MM.1S (cell line): ENCODE measurements at regions not wholly inside any gene's neighbourhood (a gene's known extent, or its start where the extent isn't known, plus 50 kb on each side); places are given as distances from the start of the nearest gene placed in this dataset.
"Not testable (repeated sequence)": the region's sequence is repeated elsewhere in the genome, so short reads cannot be mapped to it uniquely, and the experiment has no call there.

Source experiments
- DNase-seq: peaks from one replicate; pipeline ENCODE4 v3.0.0-alpha.2; 2015
- H2AFZ ChIP-seq: fragments of 300-600 bp; sonication (generic); 2 replicates; pipeline ENCODE4 v1.6.0; 2016; ENCODE audit warnings: antibody characterized with exemption, low read length
- H3F3A ChIP-seq: fragments of 300-600 bp; sonication (generic); 2 replicates; pipeline ENCODE4 v1.6.1; 2016; ENCODE audit warnings: mild to moderate bottlenecking, antibody characterized with exemption, low read length, moderate library complexity, mixed read lengths; ENCODE audit not compliant: insufficient read depth
- H3K27ac ChIP-seq: fragments of 300-600 bp; sonication (generic); 2 replicates; pipeline ENCODE4 v1.5.1; 2016; ENCODE audit warnings: mild to moderate bottlenecking, low read length
- H3K27me3 ChIP-seq: fragments of 300-600 bp; sonication (generic); replicated peaks from 2 replicates; pipeline ENCODE4 v1.6.0; 2016; ENCODE audit warnings: low read length; ENCODE audit not compliant: insufficient read depth
- H3K36me3 ChIP-seq: fragments of 300-600 bp; sonication (generic); replicated peaks from 2 replicates; pipeline ENCODE4 v1.6.1; 2016; ENCODE audit warnings: mild to moderate bottlenecking, low read length, mixed read lengths; ENCODE audit not compliant: insufficient read depth
- H3K4me1 ChIP-seq: fragments of 300-600 bp; sonication (generic); 2 replicates; pipeline ENCODE4 v1.6.1; 2016; ENCODE audit warnings: low read length, mixed read lengths
- H3K4me2 ChIP-seq: fragments of 300-600 bp; sonication (generic); 2 replicates; pipeline ENCODE4 v1.6.0; 2016; ENCODE audit warnings: low read depth, low read length
- H3K4me3 ChIP-seq: fragments of 300-600 bp; sonication (generic); 2 replicates; pipeline ENCODE4 v1.5.1; 2016; ENCODE audit warnings: low read length, mixed read lengths
- H3K79me2 ChIP-seq: fragments of 300-600 bp; sonication (generic); 2 replicates; pipeline ENCODE4 v1.6.1; 2016; ENCODE audit warnings: mixed run types, low read length, mixed read lengths
- H3K9ac ChIP-seq: fragments of 300-600 bp; sonication (generic); 2 replicates; pipeline ENCODE4 v1.6.1; 2016; ENCODE audit warnings: low read length, mixed read lengths
- H3K9me2 ChIP-seq: fragments of 300-600 bp; sonication (generic); replicated peaks from 2 replicates; pipeline ENCODE4 v1.6.1; 2016; ENCODE audit warnings: mild to moderate bottlenecking, low read length, mixed read lengths; ENCODE audit not compliant: insufficient read depth
- H3K9me3 ChIP-seq: fragments of 300-600 bp; sonication (generic); replicated peaks from 2 replicates; pipeline ENCODE4 v1.6.1; 2016; ENCODE audit warnings: mild to moderate bottlenecking, low read length, mixed read lengths; ENCODE audit not compliant: insufficient read depth
- H4K20me1 ChIP-seq: fragments of 300-600 bp; sonication (generic); 2 replicates; pipeline ENCODE4 v1.6.1; 2016; ENCODE audit warnings: mild to moderate bottlenecking, low read length, moderate library complexity, mixed read lengths; ENCODE audit not compliant: insufficient read depth
- EZH2 ChIP-seq: fragments of 300-600 bp; sonication (generic); optimal IDR thresholded peaks from 2 replicates; pipeline ENCODE3; 2017; ENCODE audit warnings: low read depth, mild to moderate bottlenecking, antibody characterized with exemption, low read length, mixed read lengths
- EZH2phosphoT487 ChIP-seq: fragments of 300-600 bp; sonication (generic); IDR thresholded peaks from 2 replicates; pipeline ENCODE4 v1.6.1; 2018; ENCODE audit warnings: antibody characterized with exemption, low read length
- TF ChIP-seq, protein P1 (sequence below): fragments of 300-600 bp; sonication (generic); IDR thresholded peaks from 2 replicates; pipeline ENCODE4 v1.5.1; 2016; ENCODE audit warnings: antibody characterized with exemption, low read length, mixed read lengths

DNA sequence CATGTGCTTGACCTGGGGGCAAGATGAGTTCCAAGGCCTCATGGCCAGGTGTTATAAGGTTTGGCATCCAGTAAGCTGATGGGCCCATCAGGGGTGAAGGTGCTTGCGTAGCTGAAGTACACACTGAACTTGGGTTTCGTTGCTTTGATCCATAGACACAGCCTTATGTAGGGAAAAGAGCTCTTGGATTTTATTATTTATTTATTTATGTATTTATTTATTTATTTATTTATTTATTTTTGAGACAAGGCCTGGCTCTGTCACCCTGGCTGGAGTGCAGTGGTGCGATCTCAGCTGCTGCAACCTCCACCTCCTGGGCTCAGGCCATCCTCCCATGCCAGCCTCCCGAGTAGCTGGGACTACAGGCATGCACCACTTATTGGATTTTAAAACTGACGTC is 63.2 kb downstream of the FOXD2 start:
- no peaks in the 10 kb centered on the region for H4K20me1 ChIP-seq
- H2AFZ ChIP-seq = no peak overlapping the region
- TF ChIP-seq EZH2phosphoT487 (no peak), EZH2 (no peak)
- TF ChIP-seq, protein P1, sequence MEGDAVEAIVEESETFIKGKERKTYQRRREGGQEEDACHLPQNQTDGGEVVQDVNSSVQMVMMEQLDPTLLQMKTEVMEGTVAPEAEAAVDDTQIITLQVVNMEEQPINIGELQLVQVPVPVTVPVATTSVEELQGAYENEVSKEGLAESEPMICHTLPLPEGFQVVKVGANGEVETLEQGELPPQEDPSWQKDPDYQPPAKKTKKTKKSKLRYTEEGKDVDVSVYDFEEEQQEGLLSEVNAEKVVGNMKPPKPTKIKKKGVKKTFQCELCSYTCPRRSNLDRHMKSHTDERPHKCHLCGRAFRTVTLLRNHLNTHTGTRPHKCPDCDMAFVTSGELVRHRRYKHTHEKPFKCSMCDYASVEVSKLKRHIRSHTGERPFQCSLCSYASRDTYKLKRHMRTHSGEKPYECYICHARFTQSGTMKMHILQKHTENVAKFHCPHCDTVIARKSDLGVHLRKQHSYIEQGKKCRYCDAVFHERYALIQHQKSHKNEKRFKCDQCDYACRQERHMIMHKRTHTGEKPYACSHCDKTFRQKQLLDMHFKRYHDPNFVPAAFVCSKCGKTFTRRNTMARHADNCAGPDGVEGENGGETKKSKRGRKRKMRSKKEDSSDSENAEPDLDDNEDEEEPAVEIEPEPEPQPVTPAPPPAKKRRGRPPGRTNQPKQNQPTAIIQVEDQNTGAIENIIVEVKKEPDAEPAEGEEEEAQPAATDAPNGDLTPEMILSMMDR = no peak
- H3K4me1 ChIP-seq = no peaks in the 10 kb centered on the region
- no peak overlapping the region for H3K4me3 ChIP-seq
- H3K36me3 ChIP-seq = no peaks in the 10 kb centered on the region
- no peak overlapping the region for H3K27ac ChIP-seq
- H3K9me3 ChIP-seq = no peaks in the 10 kb centered on the region
- no peak overlapping the region for H3K9ac ChIP-seq
- H3K9me2 ChIP-seq = no peaks in the 10 kb centered on the region
- H3K79me2 ChIP-seq = no peaks in the 10 kb centered on the region
- no peak overlapping the region for H3K4me2 ChIP-seq
- no peaks in the 10 kb centered on the region for H3K27me3 ChIP-seq
- no peak for DNase-seq
- no peaks in the 10 kb centered on the region for H3F3A ChIP-seq

DNA sequence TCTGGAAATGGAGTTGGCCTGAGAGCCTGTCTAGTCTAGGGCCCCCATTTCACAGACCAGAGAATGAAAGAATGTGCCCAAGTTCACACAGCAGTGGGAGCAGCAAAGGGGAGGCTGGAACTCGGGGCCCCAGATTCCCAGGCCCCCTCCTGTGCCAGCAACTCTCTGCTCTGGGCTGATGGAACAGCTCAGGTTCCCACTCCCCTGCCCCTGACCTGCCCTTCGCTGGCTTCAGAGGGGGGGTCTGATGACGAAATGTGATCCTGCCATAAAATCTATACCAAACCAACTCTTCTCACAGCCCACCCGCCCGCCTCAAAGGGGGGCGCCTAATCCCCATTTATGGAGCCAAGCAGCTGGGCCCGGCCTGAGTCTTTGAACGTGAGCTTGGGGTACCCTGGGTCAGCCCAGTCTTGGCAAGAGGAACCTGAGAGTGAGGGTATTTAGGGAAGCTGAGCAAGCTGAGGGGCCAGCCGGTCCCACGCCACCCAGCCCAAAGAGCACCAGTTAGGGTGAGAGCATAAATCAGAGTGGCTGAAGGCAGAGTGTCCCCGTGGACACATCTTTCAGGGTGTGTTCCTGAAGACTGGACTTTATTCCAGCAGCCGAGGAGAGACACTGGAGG is 65.0 kb downstream of the FOXD2 start:
- Histone ChIP-seq H3K4me1 (no peaks in the 10 kb centered on the region), H3K4me3 (no peak overlapping the region), H3K27ac (no peak overlapping the region), H3K9ac (no peak overlapping the region), H3K27me3 (peaks cover 4% of the 10 kb centered on the region; the same call in 1 of the 2 replicates), H3F3A (no peaks in the 10 kb centered on the region), H3K9me3 (no peaks in the 10 kb centered on the region), H3K79me2 (no peaks in the 10 kb centered on the region), H3K9me2 (no peaks in the 10 kb centered on the region), H2AFZ (no peak overlapping the region), H3K4me2 (no peak overlapping the region), H3K36me3 (no peaks in the 10 kb centered on the region), H4K20me1 (no peaks in the 10 kb centered on the region)
- TF ChIP-seq, protein P1 = no peak
- no peak for TF ChIP-seq EZH2phosphoT487
- TF ChIP-seq EZH2 = no peak
- DNase-seq = no peak

DNA sequence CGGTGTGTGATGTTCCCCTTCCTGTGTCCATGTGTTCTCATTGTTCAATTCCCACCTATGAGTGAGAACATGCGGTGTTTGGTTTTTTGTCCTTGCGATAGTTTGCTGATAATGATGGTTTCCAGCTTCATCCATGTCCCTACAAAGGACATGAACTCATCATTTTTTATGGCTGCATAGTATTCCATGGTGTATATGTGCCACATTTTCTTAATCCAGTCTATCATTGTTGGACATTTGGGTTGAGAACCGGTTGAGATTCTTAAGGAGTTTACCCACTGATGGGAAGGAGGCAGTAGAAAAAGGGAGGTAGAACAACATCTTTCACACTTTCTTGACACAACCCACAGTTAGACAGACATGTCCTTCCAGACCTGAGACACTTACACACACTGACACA is 67.0 kb downstream of the FOXD2 start:
- H3F3A ChIP-seq, H3K4me3 ChIP-seq, H3K79me2 ChIP-seq, H2AFZ ChIP-seq, H4K20me1 ChIP-seq, H3K4me2 ChIP-seq, H3K36me3 ChIP-seq, H3K9me3 ChIP-seq, DNase-seq, H3K27ac ChIP-seq, H3K27me3 ChIP-seq, H3K4me1 ChIP-seq, H3K9ac ChIP-seq, H3K9me2 ChIP-seq: not testable (repeated sequence)

DNA sequence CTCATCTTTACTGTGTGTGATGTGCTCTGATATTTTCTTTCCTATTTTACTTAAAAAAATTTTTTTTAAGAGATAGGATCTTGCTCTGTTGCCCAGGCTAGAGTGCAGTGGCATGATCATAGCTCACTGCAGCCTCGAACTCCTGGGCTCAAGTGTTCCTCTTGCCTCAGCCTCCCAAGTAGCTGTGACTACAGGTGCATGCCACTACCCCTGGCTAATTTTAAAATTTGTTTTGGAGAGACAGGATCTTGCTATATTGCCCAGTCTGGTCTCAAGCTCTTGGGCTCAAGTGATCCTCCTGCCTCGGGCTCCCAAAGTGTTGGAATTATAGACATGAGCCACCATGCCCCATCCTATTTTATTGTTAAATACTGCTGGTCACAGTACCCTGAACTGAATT is 67.4 kb downstream of the FOXD2 start:
- Histone ChIP-seq H3K9me3 (no peaks in the 10 kb centered on the region), H3K9me2 (no peaks in the 10 kb centered on the region), H3K36me3 (no peaks in the 10 kb centered on the region), H3K27me3 (peaks cover 8% of the 10 kb centered on the region), H3K4me1 (no peaks in the 10 kb centered on the region), H3K27ac (no peak overlapping the region), H3K4me3 (no peak overlapping the region), H3F3A (no peaks in the 10 kb centered on the region), H3K9ac (no peak overlapping the region), H2AFZ (no peak overlapping the region), H3K79me2 (no peaks in the 10 kb centered on the region), H4K20me1 (no peaks in the 10 kb centered on the region), H3K4me2 (no peak overlapping the region)
- no peak for DNase-seq
- no peak for TF ChIP-seq EZH2
- TF ChIP-seq, protein P1 = no peak
- no peak for TF ChIP-seq EZH2phosphoT487
